PFSK-1 (cell line): ENCODE measurements at regions not wholly inside any gene's neighbourhood (a gene's known extent, or its start where the extent isn't known, plus 50 kb on each side); places are given as distances from the start of the nearest gene placed in this dataset.

ENCODE experiments used
- FOXP2 ChIP-seq: optimal IDR thresholded peaks from 2 replicates; pipeline ENCODE3; 2011; ENCODE audit warnings: borderline replicate concordance, control low read depth, inconsistent platforms; ENCODE audit not compliant: insufficient read depth; ENCODE audit errors: extremely low read length, extremely low read depth
- POLR2AphosphoS5 ChIP-seq: IDR thresholded peaks from 2 replicates; pipeline ENCODE4 v1.6.1; 2012; ENCODE audit warnings: low read depth, mild to moderate bottlenecking, control low read depth, low read length, moderate library complexity
- REST ChIP-seq, 2 experiments: IDR thresholded peaks; 2 replicates each; pipeline versions ENCODE4 v1.6.1 to v1.8.0; 2011 to 2012; ENCODE audit warnings: low read depth in 2 of 2, low read length in 2 of 2, control low read depth in 1 of 2, inconsistent platforms in 1 of 2, mild to moderate bottlenecking in 1 of 2, moderate library complexity in 1 of 2; ENCODE audit not compliant: insufficient read depth in 1 of 2
- SIN3A ChIP-seq: IDR thresholded peaks from 2 replicates; pipeline ENCODE4 v1.6.1; 2012; ENCODE audit warnings: mild to moderate bottlenecking, low read length, moderate library complexity, borderline replicate concordance; ENCODE audit not compliant: insufficient read depth
- TAF1 ChIP-seq: IDR thresholded peaks from 2 replicates; pipeline ENCODE4 v1.6.1; 2012; ENCODE audit warnings: low read length, control low read depth, borderline replicate concordance; ENCODE audit not compliant: insufficient read depth

GRCh38 chr1:101290922-101291561, 54.2 kb downstream of the S1PR1 start:
- TF ChIP-seq POLR2AphosphoS5 (no peak), REST (IDR thresholded peaks at IDR 0.05; ENCODE audit: insufficient read depth in 1 of 2, low read depth in 2 of 2, low read length in 2 of 2) (no peak), TAF1 (no peak), FOXP2 (no peak)

- no peak for TF ChIP-seq SIN3A
- no peak for TF ChIP-seq REST (IDR thresholded peaks at IDR 0.05; ENCODE audit: insufficient read depth in 1 of 2, low read depth in 2 of 2, low read length in 2 of 2)
- TF ChIP-seq TAF1: no peak
- no peak for TF ChIP-seq FOXP2
- TF ChIP-seq POLR2AphosphoS5: no peak
These were observed 55.0 kb downstream of the S1PR1 start for GRCh38 chr1:101291562-101292380.

GRCh38 chr1:101293461-101294051, 56.7 kb downstream of the S1PR1 start:
- TF ChIP-seq TAF1 (no peak), SIN3A (no peak), REST (IDR thresholded peaks at IDR 0.05; ENCODE audit: insufficient read depth in 1 of 2, low read depth in 2 of 2, low read length in 2 of 2) (no peak), POLR2AphosphoS5 (no peak), FOXP2 (no peak)

- no peak for TF ChIP-seq TAF1
- TF ChIP-seq SIN3A: no peak
- no peak for TF ChIP-seq POLR2AphosphoS5
- no peak for TF ChIP-seq FOXP2
- no peak for TF ChIP-seq REST (IDR thresholded peaks at IDR 0.05; ENCODE audit: insufficient read depth in 1 of 2, low read depth in 2 of 2, low read length in 2 of 2)
These were observed 58.4 kb downstream of the S1PR1 start for GRCh38 chr1:101295209-101295608.
